A673 (cell line): ENCODE measurements at regions not wholly inside any gene's neighbourhood (a gene's known extent, or its start where the extent isn't known, plus 50 kb on each side); places are given as distances from the start of the nearest gene placed in this dataset.

Source experiments
- CTCF ChIP-seq: fragments of 300-800, 200-600 bp; sonication (generic); conservative IDR thresholded peaks from 2 replicates; pipeline ENCODE4 v1.5.1; 2017; ENCODE audit warnings: low read depth, mild to moderate bottlenecking, antibody characterized with exemption, low read length, moderate library complexity, mixed read lengths
- EZH2 ChIP-seq: fragments of 200-600 bp; sonication (generic); IDR thresholded peaks from 2 replicates; pipeline ENCODE4 v1.6.1; 2017; ENCODE audit warnings: borderline replicate concordance, low read depth, mild to moderate bottlenecking, mixed read lengths, antibody characterized with exemption, low read length; ENCODE audit not compliant: poor library complexity, severe bottlenecking

GRCh38 chr9:80538976-80539375, 967.2 kb downstream of the TLE4 start:
- TF ChIP-seq CTCF (no peak), EZH2 (no peak)
